ENCODE measurements at regions not wholly inside any gene's neighbourhood (a gene's known extent, or its start where the extent isn't known, plus 50 kb on each side); places are given as distances from the start of the nearest gene placed in this dataset.

DNA sequence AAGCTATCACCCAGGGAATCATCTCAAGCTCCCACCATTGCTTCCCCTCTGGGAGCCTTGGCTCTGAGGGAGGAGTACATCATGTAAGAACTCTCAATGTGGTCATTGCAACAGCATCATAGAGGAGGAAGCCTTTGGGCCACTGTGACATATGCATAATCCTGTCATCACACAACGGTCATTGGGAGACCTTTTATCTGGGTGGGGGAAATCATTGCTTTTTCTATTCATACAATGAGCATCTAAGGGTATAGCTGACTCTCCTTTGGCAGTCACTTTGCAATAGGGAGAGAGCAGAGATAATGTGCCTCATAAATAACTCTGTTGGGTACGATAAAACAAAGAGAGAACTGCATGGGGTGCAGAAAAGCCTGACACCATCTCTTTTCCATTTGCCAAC is 155.2 kb upstream of the KCNIP4 start:
- no peak for DNase-seq (ENCODE audit: low read depth in 2 of 2)

DNA sequence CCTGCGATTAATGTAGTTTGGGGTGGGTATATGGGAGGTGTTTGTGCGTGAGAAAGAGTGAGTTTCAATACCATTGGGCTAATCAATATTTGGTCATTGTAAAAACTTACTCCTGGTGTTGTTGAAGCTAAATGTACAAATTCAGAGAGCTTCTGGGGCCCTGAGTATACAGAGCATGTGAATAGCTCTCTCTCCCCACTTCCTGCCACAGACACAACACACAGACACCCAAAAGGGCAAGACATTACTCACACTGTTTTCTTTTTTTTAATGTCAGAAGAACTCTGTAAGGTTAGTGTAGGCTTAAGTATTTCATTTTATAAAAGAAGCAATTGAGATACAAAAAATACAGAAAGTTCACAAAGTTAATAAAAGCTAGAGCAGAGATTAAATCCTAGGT is 151.3 kb upstream of the KCNIP4 start:
- DNase-seq (ENCODE audit: low read depth in 2 of 2): no peak

DNA sequence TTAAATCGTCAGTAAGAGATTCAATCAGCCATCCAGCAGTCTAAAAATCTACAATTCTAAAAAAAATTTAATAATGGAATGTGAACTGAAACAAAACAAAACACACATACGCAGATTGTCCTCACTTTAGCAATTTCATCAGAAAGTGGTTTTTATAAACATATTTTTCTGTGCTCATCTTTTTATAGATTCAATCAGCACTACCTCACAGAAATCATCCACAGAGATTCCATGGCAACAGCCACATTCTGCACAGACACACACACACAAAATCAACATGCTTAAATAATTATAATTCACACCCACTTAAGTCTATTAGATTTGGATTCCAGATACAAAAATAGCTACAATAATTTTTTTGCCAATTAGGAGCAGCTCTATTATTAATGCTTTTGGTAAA is 149.0 kb upstream of the KCNIP4 start:
- no peak for DNase-seq (ENCODE audit: low read depth in 2 of 2)

DNA sequence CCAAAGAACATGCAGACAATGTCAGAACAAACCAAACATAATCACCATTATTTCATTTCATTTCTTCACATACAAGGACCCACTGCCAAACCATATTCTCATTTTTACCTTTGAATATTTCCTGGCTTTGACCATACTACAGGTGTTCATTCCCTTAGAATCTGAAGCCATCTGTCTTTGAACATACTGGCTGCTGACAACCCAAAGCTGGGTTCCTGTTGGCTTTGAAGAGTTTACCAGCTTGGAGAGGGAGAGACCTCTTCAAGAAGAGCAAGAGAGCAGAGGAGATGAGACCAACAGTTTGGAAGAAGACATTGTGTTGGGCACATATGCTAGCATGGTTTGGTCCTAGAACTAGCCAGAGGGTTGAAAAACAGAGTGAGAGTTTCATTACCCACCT is 145.6 kb upstream of the KCNIP4 start:
- DNase-seq (ENCODE audit: low read depth in 2 of 2): no peak

DNA sequence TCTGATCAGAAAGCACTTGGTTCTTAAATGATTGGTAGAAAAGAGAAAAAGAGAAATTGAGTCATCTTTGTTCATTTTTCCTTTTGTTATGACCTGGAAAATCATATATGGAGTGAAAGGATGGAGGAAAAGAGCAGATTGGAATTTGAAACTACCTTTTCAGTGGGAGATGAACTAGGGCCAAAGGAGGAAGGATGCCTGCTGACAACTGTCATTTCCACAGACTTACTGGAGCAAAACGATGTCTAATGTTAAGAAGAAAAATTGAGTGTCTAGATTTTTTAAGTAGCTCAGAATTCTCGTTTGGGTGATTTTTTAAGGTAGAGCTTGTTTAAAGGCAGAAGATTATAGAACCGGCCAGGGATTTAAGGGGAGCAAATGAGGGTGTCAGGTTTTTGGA is 144.6 kb upstream of the KCNIP4 start:
- DNase-seq (ENCODE audit: low read depth in 2 of 2): no peak

DNA sequence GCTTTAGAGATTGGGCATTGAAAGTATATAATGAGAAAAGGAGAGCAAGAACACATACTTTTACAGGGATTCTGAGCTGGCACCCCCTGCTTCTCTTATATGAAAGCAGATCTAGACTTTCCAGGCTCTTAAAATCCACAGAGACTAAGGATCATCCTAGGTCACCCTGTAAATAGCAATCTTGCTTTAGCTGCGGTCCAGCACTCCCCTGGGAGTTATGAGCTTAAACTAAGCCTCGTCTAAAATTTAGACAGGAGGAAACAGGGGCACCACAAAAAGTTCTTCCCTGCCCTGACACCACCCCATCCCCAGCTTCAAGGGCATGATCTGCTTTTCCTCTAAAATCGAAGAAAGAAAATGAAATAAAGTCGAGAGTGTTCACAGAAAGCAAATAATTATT is 143.3 kb upstream of the KCNIP4 start:
- DNase-seq (ENCODE audit: low read depth in 2 of 2): no peak

DNA sequence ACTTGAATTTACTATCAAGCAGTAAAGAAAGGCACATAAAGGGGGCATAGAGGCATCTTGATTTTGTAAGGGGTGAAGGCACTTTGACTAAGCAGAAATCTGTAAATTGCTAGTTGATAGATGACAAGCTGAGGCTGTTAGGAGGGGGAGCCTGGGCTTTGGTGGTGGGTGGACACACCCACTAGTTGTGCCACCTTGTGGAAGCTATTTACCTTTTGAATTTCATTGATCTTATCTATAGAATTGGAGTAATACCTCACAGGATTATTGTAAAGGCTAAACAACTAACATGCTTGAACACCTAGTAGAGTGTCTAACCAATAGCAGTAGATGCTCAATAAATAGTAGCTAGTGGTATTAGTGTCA is 142.8 kb upstream of the KCNIP4 start:
- DNase-seq (ENCODE audit: low read depth in 2 of 2): no peak

DNA sequence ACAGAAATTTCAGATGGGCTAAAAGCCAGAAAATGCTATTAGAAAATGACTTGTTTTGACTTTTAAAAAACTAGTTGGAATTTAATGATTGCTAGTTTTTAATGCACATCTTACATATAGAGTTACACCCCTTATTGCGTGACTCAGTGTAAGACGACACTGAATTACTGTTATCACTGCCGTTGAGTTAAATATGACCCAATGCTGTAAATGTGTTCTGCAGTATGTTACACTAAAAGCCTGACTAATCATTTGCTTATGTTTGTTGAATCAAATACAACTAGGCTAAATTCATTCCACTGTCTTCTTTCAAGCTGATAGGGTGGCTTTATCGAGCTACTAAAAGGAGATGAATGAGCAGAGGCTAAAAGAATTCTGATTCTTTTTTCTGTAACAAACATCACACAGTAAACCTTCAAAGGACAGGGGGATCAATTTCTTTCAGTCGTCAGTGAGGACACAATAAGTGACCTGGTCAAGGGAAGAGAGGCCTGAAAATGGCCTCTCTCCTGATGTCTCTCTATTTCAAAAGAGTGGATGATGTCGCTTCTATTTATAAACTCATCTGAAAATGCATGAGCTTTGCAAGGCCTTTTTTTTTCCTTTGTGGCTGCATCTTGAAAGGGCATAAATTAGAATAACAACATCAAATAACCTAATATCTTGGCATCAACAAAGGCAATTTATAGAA is 142.2 kb upstream of the KCNIP4 start:
- DNase-seq (ENCODE audit: low read depth in 2 of 2): no peak

DNA sequence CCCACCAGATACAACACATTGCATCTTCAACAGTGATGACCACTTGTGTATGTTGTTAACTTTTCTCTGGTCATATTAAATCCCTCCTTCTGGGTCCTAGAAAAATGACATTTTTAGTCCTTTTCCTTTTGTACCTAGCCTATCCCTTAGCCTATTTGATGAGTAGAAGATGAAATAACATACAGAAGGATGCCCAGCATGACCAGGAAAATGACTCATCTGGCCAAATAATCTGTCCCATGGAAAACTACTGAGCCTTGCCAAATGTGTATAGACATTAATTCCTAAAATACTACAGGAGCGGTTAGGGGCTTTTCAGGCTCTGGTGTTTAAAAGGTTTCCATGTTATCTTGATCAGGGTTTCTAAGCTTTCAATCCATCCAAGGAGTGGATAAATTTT is 129.0 kb upstream of the KCNIP4 start:
- no peak for DNase-seq (ENCODE audit: low read depth in 2 of 2)

DNA sequence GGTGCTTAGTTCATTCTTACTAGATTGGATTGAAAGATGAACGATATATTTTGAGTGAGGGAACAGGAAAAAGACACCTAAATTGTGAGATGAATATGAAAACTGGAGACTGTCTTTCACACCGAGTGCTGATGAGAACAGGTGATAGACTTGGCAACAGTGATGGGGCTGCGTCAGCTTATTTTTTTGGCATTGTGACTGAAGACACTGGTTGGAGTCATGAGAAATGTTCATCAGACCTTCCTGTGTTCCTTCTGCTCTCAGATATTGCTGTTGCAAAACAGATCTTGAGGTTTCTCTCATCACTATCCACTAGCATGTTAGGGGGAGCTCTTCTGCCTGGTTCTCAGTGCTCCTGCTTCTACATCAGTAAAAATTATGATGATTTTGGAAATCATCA is 124.2 kb upstream of the KCNIP4 start:
- no peak for DNase-seq (ENCODE audit: low read depth in 2 of 2)

DNA sequence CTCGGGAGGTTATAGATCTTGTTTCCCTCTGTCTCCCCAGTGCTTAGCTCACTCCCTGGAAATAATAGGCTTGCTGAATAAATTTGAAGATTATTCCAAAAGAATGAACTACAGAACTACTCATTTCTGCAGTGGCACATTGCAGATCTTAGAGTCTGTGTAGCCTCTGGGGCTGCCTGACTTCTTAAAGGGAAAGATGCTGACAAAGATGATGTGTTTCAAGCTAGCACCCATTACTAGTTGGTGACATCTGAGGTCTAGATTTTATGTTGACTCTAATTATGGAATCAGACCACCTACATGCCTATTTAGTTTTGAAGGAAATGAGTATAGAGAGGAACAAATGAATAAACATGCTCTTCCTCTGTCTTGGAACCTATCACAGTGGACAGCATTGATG is 123.7 kb upstream of the KCNIP4 start:
- no peak for DNase-seq (ENCODE audit: low read depth in 2 of 2)

DNA sequence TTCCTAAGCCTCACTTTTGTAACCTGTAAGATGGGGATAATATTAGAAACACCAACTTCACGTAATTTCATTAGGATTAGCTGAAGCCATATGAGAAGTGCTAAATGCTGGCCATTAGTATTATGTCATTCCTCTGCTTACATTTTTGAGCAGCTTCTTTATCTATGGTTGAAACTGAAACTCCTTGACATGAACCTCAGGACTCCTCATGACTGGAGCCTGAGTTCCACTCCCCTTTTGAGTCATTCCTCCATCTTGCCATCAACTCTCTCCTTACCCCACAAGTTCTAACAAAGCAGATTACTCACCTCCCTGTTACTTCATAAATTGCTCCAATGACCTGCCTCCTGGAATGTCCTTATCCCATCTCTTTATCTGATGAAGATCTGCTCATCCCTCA is 123.2 kb upstream of the KCNIP4 start:
- DNase-seq (ENCODE audit: low read depth in 2 of 2): no peak

DNA sequence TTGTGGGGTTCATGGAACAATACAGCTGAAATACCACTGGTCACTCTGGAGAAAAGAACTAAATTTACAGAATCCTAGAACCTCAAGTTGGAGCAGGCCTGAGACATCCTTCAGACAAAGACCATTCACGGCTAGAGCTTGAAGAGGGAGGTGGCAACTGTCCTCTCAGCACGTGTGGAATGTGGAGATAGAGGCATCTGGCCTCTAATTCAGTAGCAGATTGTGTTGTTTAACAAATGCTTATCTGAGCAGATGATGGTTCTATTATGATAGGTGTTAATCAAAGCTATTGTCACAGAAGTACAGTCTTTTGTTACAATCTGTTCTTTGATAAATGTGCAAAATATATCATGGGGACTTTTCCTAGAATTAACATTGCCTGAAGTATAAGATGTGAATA is 121.7 kb upstream of the KCNIP4 start:
- no peak for DNase-seq (ENCODE audit: low read depth in 2 of 2)

DNA sequence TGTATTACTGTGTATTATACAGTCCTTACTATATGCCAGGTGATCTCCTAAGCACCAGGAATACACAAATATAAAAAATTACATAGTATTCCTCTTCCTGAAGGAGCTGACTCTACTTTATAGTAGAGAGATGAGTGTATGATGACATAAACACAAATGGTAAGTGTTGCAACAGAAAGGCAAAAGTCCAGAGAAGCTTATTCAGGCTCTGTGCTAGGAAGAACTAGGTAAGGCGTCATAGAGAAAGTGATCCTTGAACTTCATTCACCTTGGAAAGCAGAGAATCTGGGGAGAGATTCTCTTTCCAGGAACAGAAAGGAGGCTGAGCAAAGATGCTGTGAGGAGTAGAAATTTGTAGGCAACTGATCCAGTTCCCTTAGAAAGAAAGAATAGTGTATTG is 115.0 kb upstream of the KCNIP4 start:
- no peak for DNase-seq (ENCODE audit: low read depth in 2 of 2)

DNA sequence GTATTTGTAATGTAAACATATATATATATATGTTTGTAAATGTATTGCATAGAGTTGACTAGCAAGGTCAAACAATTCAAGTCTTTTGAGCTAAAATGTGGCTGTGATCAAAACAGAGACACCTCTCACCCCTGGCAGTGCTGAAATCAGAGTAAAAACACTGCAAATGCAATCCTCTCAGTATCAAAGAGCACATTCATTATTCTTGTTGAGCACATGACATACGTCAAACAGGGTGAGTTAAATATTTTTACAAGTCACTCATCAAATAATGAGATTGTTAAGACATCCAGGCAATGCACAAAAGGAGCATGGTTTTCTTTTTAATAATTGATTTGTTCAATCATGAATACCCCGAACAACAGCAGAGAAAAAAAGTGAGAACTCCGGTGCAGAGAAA is 114.1 kb upstream of the KCNIP4 start:
- no peak for DNase-seq (ENCODE audit: low read depth in 2 of 2)

DNA sequence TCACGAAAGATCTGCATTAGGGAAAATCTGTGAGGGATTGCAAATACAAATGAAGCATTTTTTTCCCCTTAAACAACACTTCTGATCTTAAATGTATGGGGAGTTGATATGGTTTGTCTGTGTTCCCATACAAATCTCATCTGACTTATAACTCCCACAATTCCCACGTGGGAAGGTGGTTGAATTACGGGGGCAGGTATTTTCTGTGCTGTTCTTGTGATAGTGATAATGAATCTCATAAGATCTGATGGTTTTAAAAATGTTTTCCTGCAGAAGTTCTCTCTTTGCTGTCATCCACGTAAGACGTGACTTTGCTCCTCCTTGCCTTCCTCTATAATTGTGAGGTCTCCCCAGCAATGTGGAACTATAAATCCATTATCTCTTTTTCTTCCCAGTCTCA is 107.4 kb upstream of the KCNIP4 start:
- no peak for DNase-seq (ENCODE audit: low read depth in 2 of 2)

DNA sequence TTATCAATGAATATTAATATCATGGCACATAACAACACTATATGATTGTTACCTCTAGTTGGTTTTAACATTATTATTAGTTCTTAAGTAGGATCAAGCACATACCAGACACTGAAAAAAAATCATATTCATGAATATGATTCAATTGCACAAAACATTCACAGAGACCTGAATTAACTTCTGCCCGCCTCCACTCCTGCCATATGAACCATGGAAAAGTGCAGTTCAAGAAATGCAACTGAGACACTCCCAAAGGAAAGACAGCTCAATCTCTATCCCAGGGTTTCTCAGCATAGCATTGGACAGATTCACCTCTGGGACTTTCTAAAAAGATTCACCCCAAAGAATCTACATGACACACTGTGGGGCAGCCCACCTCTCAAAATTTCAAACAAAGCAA is 103.5 kb upstream of the KCNIP4 start:
- no peak for DNase-seq (ENCODE audit: low read depth in 2 of 2)

DNA sequence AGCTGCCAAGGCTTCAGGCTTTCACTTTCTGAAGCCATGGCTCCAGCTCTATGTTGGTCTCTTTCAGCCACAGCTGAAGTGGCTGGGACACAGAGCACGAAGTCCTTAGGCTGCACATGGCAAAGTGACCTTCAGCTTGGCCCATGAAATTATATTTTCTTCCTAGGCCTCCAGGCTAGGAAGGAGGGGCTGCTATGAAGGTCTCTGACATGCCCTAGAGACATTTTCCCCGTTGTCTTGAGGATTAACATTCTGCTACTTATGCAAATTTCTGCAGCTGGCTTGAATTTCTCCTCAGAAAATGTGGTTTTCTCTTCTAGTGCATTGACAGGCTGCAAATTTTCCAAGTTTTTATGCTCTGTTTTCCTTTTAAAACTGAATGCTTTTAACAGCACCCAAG is 99.8 kb upstream of the KCNIP4 start:
- no peak for DNase-seq (ENCODE audit: low read depth in 2 of 2)

DNA sequence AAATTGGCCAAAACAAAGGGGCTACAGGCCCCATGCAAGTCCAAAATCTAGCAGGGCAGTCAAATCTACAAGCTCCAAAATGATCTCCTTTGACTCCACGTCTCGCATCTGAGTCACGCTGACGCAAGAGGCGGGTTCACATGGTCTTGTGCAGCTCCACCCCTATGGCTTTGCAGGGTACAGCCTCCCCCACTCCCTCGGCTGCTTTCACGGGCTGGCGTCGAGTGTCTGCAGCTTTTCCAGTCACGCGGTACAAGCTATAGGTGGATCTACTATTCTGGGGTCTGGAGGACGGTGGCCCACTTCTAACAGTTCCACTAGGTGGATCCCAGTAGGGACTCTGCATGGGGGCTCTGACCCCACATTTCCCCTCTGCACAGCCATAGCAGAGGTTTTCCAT is 99.2 kb upstream of the KCNIP4 start:
- no peak for DNase-seq (ENCODE audit: low read depth in 2 of 2)

DNA sequence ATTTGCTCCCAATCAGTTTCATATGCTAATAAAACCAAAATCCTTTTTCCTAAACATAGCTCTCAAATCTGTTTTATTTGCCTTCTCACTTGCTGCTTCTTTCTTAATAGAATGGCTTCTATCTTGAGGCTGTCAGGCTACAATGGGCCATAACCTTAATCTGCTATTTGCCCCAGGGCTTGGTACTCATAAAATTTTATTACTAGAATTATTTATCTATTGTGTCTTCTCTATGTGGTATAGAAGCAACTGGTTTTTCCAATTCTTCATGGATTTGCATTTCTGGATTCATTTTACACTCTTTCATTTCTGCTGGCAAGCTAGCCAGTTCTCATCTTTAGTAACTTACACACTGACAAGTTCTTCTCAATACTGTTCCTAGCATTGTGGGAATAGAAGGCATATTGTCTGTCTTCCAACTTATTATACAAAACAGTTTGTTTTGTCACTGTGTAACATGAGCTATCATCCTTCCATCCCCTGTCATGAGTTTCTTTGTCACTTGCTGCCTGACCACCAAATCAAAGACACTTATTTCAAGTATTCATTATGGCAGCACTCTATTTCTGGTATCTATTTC is 96.6 kb upstream of the KCNIP4 start:
- DNase-seq (ENCODE audit: low read depth in 2 of 2): no peak

DNA sequence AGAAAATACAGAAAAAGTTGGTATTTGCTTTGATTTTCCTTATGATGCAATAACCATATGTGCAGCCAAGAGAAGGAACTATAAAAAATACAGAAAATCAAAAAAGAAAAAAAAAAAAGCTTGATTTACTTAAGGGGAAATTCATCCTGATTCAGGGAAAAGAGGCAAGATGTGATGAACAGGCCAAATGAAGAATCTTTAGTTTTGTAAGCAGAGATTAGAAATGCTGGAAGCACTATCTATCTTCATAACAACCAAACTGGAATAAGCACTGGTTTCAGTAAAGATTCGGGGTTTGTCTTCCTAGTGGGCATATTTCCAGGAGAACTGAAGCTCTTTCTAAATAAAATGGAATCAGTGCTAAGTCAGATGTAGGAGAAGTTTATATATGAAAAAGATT is 82.9 kb upstream of the KCNIP4 start:
- no peak for DNase-seq (ENCODE audit: low read depth in 2 of 2)

DNA sequence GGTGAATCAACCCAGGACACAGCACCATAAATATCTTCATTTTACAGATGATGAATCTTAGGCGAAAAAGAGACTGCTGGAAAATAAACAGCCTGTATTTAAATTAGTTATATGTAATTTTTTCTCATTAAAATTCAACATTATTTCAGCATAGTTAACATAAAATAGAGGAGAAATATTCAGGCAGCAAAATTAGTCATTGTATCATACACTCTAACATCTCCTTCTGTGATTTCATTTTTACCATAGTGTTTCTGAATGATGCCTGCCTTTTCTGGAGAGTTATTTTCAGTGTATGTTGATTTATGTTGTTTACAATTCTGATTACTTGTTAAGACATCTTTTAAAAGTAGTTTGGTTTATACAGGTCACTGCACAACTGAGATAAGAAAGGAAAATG is 82.3 kb upstream of the KCNIP4 start:
- DNase-seq (ENCODE audit: low read depth in 2 of 2): no peak

DNA sequence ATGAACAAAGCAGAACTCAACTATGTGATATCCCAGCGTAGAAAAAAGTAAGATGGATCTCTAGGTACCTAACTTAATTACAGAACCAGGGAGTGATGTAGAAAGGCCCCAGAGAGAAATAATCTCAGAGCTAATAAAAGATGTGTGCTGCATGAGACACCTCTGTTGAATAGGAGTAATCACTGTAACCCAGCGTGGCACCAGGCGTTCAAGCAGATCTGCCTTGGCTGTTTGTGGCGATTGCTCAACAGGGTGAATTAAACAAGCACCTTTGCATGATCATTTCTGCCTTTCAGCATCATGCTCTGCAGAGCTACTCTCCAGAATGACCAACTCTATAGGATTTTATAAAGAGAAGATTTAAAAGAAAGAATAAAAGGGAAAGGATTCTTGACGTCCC is 81.7 kb upstream of the KCNIP4 start:
- no peak for DNase-seq (ENCODE audit: low read depth in 2 of 2)

DNA sequence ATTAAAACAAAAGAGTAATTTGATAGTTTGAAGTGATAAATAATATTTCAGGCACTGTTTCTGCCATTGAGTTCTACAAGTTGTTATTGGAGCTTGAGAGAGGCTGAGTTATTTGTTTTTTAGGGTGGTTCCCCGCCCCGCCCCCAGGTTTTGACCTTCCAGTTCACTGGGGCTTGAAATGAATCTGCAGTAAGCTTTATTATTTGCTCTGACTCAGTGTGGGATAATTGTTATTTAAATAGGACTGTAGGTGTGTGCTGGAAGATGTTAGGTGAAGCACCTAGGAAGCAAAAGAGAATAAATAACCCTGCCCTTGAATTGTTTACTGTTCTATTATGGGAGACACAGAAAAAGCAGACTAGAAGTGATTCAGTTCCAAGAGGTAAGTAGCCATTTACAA is 81.2 kb upstream of the KCNIP4 start:
- DNase-seq (ENCODE audit: low read depth in 2 of 2): no peak
